ENCODE measurements at regions not wholly inside any gene's neighbourhood (a gene's known extent, or its start where the extent isn't known, plus 50 kb on each side); places are given as distances from the start of the nearest gene placed in this dataset.

DNA sequence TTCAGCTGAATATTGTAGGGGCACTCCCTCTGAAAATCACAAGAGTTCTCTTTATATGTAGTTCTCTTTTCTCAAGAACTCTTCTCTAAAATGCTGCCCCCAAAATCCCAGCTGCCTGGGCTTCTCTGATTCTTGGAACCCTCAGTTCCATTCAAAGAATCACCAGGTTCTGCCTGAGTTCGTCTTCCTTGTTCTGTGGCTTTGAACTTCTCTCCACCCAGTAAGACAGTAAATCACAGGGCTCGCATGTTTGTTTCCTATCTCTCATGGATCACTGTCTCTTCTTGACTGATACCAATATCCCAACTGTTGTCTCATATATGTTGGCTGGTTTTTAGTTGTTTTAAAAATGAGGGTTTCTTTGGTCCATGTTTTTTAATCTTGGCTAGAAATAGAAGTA is 359.5 kb upstream of the CBLB start:
- H3K27me3 ChIP-seq (ENCODE audit: control insufficient read depth, insufficient read depth, low read length): no peaks in the 10 kb centered on the region
- H3K4me3 ChIP-seq (ENCODE audit: low read length): no peak overlapping the region
- no peaks in the 10 kb centered on the region for H3K9me3 ChIP-seq (replicated peaks; ENCODE audit: low read length)
- H3K9ac ChIP-seq (ENCODE audit: low read depth, low read length): no peak overlapping the region
- H3K4me1 ChIP-seq (ENCODE audit: control insufficient read depth, insufficient read depth, low read length): no peaks in the 10 kb centered on the region
- no peaks in the 10 kb centered on the region for H3K36me3 ChIP-seq (ENCODE audit: insufficient read depth, low read length)
- no peak overlapping the region for H3K4me2 ChIP-seq (ENCODE audit: low read length)

DNA sequence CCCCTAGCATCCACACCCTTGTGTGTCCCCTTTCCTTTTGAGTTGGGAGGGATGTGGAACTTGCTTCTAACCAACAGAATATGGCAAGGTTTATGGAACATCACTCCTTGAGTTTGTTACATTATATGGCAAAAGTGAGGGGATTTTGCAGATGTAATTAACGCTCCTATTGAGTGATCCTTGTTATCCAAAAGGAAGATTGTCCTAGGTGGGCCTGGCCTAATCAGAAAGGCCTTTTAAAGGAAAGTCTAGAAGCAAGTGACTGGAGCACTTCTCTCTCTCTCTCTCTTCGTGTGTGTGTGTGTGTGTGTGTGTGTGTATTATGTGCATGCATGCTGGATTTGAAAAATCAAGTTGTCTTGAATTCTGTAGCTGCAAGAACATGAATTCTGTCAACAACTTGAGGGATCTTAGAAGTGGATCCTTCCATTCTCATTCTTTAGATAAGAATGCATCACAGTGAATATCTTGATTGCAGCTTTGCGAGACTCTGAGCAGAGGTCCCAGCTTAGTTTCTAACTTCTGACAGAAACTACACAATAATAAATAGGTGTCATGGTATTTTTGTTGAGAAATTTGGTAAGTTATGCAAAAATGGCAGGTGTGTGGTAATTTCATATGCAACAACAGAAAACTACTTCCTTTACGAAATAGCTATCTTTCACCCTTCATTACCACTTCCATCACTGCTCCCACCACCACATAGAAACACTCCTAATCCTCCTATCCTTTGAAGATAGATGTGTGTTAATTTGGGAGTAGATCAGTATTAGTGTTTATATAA is 360.9 kb upstream of the CBLB start:
- H3K4me2 ChIP-seq (ENCODE audit: low read length): no peak overlapping the region
- no peaks in the 10 kb centered on the region for H3K4me1 ChIP-seq (ENCODE audit: control insufficient read depth, insufficient read depth, low read length)
- H3K27me3 ChIP-seq (ENCODE audit: control insufficient read depth, insufficient read depth, low read length): no peaks in the 10 kb centered on the region
- H3K36me3 ChIP-seq (ENCODE audit: insufficient read depth, low read length): no peaks in the 10 kb centered on the region
- H3K4me3 ChIP-seq (ENCODE audit: low read length): no peak overlapping the region
- H3K9me3 ChIP-seq (replicated peaks; ENCODE audit: low read length): no peaks in the 10 kb centered on the region
- no peak overlapping the region for H3K9ac ChIP-seq (ENCODE audit: low read depth, low read length)

DNA sequence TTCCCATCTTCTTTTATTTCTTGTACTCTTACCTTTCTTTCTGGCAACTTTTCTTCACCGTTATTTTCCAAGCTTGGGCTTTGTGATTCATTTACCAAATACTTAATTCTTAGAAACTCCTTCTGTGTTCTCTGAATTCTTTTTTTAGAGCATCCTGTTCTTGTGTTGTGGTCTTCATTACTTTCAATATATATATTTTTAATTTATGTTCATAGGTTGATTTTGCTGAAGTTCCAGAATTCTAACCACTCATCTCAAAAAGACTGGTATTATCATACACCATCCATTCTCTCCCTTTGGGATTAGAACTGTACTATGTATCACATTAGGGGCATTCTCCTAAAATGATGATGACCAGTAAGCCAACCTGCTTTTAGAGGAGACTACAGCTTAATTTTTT is 362.3 kb upstream of the CBLB start:
- no peak overlapping the region for H3K4me2 ChIP-seq (ENCODE audit: low read length)
- no peak overlapping the region for H3K4me3 ChIP-seq (ENCODE audit: low read length)
- no peaks in the 10 kb centered on the region for H3K4me1 ChIP-seq (ENCODE audit: control insufficient read depth, insufficient read depth, low read length)
- no peaks in the 10 kb centered on the region for H3K36me3 ChIP-seq (ENCODE audit: insufficient read depth, low read length)
- H3K27me3 ChIP-seq (ENCODE audit: control insufficient read depth, insufficient read depth, low read length): no peaks in the 10 kb centered on the region
- H3K9ac ChIP-seq (ENCODE audit: low read depth, low read length): no peak overlapping the region
- no peaks in the 10 kb centered on the region for H3K9me3 ChIP-seq (replicated peaks; ENCODE audit: low read length)

GRCh38 chr3:106232956-106233355 is 364.1 kb upstream of the CBLB start:
- Histone ChIP-seq H3K27me3 (ENCODE audit: control insufficient read depth, insufficient read depth, low read length) (no peaks in the 10 kb centered on the region), H3K9ac (ENCODE audit: low read depth, low read length) (no peak overlapping the region), H3K9me3 (replicated peaks; ENCODE audit: low read length) (no peaks in the 10 kb centered on the region), H3K4me2 (ENCODE audit: low read length) (no peak overlapping the region), H3K4me3 (ENCODE audit: low read length) (no peak overlapping the region), H3K36me3 (ENCODE audit: insufficient read depth, low read length) (no peaks in the 10 kb centered on the region), H3K4me1 (ENCODE audit: control insufficient read depth, insufficient read depth, low read length) (no peaks in the 10 kb centered on the region)

DNA sequence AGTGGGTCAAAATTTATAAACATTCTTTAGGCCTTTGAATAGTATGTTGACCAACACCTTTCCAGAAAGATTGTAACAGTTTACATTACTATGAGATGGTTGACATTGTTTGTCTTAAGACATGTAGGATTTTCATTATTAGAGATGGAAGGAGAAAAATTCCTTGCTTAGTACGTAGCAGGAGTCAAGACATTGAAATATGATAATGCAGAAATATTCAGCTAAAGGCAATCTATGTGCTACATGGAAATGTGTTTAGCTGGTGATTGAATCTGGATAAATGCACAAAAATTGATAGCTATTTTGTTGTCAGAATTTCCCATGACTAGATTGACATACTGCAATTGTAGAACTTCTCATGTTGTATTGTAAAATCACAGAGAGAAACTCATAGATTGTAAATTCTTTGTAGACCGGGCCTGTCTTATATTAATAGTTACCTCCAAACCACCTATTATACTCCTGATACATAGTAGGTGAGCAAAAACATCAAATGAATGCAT is 370.4 kb upstream of the CBLB start:
- H3K9me3 ChIP-seq (replicated peaks; ENCODE audit: low read length): no peaks in the 10 kb centered on the region
- no peak overlapping the region for H3K9ac ChIP-seq (ENCODE audit: low read depth, low read length)
- H3K4me1 ChIP-seq (ENCODE audit: control insufficient read depth, insufficient read depth, low read length): no peaks in the 10 kb centered on the region
- H3K4me3 ChIP-seq (ENCODE audit: low read length): no peak overlapping the region
- H3K4me2 ChIP-seq (ENCODE audit: low read length): no peak overlapping the region
- H3K27me3 ChIP-seq (ENCODE audit: control insufficient read depth, insufficient read depth, low read length): no peaks in the 10 kb centered on the region
- no peaks in the 10 kb centered on the region for H3K36me3 ChIP-seq (ENCODE audit: insufficient read depth, low read length)

DNA sequence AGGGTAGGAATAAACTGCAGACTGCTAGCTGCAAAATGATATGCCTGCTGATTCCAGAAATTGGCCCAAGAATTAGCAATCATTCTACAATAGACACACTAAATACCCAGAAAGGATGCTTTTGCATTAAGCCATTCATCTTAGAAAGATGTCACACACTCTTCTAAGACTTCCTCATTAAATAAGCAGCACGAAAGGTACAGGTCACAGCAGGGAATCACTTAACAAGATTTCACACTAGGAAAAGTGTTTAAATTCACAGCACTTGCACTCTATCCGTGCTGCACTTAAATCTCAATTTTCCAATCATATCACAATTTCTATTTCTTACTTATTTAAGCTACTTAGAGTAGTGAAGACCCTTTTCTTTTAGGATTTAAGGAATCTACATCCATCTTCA is 372.8 kb upstream of the CBLB start:
- no peaks in the 10 kb centered on the region for H3K9me3 ChIP-seq (replicated peaks; ENCODE audit: low read length)
- H3K4me3 ChIP-seq (ENCODE audit: low read length): no peak overlapping the region
- no peaks in the 10 kb centered on the region for H3K36me3 ChIP-seq (ENCODE audit: insufficient read depth, low read length)
- no peak overlapping the region for H3K9ac ChIP-seq (ENCODE audit: low read depth, low read length)
- no peak overlapping the region for H3K4me2 ChIP-seq (ENCODE audit: low read length)
- no peaks in the 10 kb centered on the region for H3K27me3 ChIP-seq (ENCODE audit: control insufficient read depth, insufficient read depth, low read length)
- no peaks in the 10 kb centered on the region for H3K4me1 ChIP-seq (ENCODE audit: control insufficient read depth, insufficient read depth, low read length)

GRCh38 chr3:106242781-106243180 is 374.0 kb upstream of the CBLB start:
- Histone ChIP-seq H3K4me3 (ENCODE audit: low read length) (no peak overlapping the region), H3K4me2 (ENCODE audit: low read length) (no peak overlapping the region), H3K9ac (ENCODE audit: low read depth, low read length) (no peak overlapping the region), H3K27me3 (ENCODE audit: control insufficient read depth, insufficient read depth, low read length) (no peaks in the 10 kb centered on the region), H3K36me3 (ENCODE audit: insufficient read depth, low read length) (no peaks in the 10 kb centered on the region), H3K9me3 (replicated peaks; ENCODE audit: low read length) (no peaks in the 10 kb centered on the region), H3K4me1 (ENCODE audit: control insufficient read depth, insufficient read depth, low read length) (no peaks in the 10 kb centered on the region)

DNA sequence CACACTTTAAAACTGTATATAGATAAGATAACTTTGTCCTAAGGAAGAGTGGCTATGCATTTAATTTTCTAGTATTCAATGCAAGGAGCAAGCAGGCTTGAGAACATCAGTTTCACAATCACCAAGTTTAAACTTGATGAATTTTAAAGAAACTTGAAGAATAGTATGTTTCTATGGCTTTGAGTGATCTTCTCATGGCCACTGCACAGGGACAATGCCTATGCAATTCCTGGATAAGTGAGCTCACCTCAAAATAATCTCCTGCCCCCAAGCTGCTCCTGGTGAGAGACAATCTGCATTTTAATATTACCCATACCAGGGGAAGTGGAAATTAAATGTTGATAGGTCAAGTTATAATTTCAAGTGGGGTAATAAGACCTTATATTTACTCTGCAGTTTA is 376.6 kb upstream of the CBLB start:
- Histone ChIP-seq H3K27me3 (ENCODE audit: control insufficient read depth, insufficient read depth, low read length) (no peaks in the 10 kb centered on the region), H3K4me2 (ENCODE audit: low read length) (no peak overlapping the region), H3K9me3 (replicated peaks; ENCODE audit: low read length) (no peaks in the 10 kb centered on the region), H3K4me3 (ENCODE audit: low read length) (no peak overlapping the region), H3K9ac (ENCODE audit: low read depth, low read length) (no peak overlapping the region), H3K4me1 (ENCODE audit: control insufficient read depth, insufficient read depth, low read length) (peaks cover 4% of the 10 kb centered on the region), H3K36me3 (ENCODE audit: insufficient read depth, low read length) (no peaks in the 10 kb centered on the region)

DNA sequence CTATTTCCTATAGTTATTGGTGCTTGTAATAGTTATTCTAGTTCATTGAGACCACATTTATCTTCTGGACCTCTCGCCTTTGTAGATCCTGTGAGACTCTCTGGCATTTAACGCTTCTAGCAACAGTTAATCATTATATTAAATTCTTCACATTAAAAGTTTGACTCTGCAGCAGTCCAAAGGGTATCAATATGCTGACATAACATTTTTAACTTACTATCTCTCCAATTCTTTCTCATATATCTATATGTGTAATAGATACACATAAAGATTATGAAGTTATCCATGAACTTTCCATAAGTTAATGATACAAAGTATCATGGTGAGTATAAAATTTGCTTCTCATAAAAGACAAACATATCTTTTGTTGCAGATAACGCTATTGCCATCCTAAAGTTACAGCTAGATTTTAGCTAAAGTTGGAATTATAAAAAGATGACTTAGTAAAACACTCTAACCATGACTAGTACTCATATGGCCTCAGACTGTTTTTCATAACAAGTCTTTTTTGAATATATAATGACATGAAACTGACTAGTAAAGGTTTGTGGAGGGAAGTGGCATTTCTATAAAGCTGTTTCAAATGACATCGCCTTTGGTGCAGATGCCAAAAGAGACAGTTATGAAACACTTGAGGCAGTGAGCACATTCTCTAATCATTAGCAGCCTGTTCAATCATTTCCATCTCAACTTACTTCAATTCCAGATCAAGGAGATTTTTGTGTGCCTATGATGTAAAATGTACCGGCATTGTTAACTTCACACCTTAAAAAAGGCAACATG is 379.3 kb upstream of the CBLB start:
- H3K27me3 ChIP-seq (ENCODE audit: control insufficient read depth, insufficient read depth, low read length): no peaks in the 10 kb centered on the region
- H3K4me3 ChIP-seq (ENCODE audit: low read length): no peak overlapping the region
- H3K4me1 ChIP-seq (ENCODE audit: control insufficient read depth, insufficient read depth, low read length): peaks cover 4% of the 10 kb centered on the region
- no peaks in the 10 kb centered on the region for H3K36me3 ChIP-seq (ENCODE audit: insufficient read depth, low read length)
- H3K4me2 ChIP-seq (ENCODE audit: low read length): no peak overlapping the region
- H3K9me3 ChIP-seq (replicated peaks; ENCODE audit: low read length): peaks cover 6% of the 10 kb centered on the region
- no peak overlapping the region for H3K9ac ChIP-seq (ENCODE audit: low read depth, low read length)

DNA sequence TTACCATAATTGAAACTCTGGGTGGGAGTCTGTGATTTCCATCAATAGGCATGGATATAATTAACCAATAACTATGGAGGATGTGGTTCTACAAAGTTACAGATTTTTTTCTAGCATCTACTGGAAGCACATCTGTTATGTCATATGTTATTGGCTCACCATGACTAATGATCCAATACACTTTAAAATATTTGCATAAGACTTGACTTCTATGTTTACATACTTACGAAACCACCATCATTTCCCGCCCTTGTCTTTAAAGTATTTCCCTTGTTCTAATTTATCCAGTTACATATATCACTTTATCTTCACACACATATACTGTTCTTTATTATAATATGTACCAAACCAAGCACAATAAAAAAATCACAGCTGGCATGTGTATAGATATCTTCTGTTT is 380.3 kb upstream of the CBLB start:
- peaks cover 4% of the 10 kb centered on the region for H3K4me1 ChIP-seq (ENCODE audit: control insufficient read depth, insufficient read depth, low read length)
- peaks cover 6% of the 10 kb centered on the region for H3K9me3 ChIP-seq (replicated peaks; ENCODE audit: low read length)
- H3K4me2 ChIP-seq (ENCODE audit: low read length): no peak overlapping the region
- H3K36me3 ChIP-seq (ENCODE audit: insufficient read depth, low read length): no peaks in the 10 kb centered on the region
- no peaks in the 10 kb centered on the region for H3K27me3 ChIP-seq (ENCODE audit: control insufficient read depth, insufficient read depth, low read length)
- H3K9ac ChIP-seq (ENCODE audit: low read depth, low read length): no peak overlapping the region
- no peak overlapping the region for H3K4me3 ChIP-seq (ENCODE audit: low read length)

GRCh38 chr3:106249981-106250380 is 381.2 kb upstream of the CBLB start:
- Histone ChIP-seq H3K4me1 (ENCODE audit: control insufficient read depth, insufficient read depth, low read length) (peaks cover 4% of the 10 kb centered on the region), H3K9me3 (replicated peaks; ENCODE audit: low read length) (peaks cover 6% of the 10 kb centered on the region), H3K9ac (ENCODE audit: low read depth, low read length) (no peak overlapping the region), H3K4me2 (ENCODE audit: low read length) (no peak overlapping the region), H3K27me3 (ENCODE audit: control insufficient read depth, insufficient read depth, low read length) (no peaks in the 10 kb centered on the region), H3K4me3 (ENCODE audit: low read length) (no peak overlapping the region), H3K36me3 (ENCODE audit: insufficient read depth, low read length) (no peaks in the 10 kb centered on the region)

All from skeletal muscle satellite cell (primary cell).